Natural killer cell (primary cell): ENCODE measurements at regions not wholly inside any gene's neighbourhood (a gene's known extent, or its start where the extent isn't known, plus 50 kb on each side); places are given as distances from the start of the nearest gene placed in this dataset.

Experiments
- ATAC-seq, 3 donors: fragments of 150-1000 bp in 2 of 3; fragments of 200-7000 bp in 1 of 3; cut with Tn5 transposase; 1 replicate in 1 of 3; 2 replicates in 2 of 3; pipeline ENCODE4 v1.10.0; 2021; ENCODE audit warnings: mild to moderate bottlenecking in 2 of 3, moderate library complexity in 2 of 3
- DNase-seq, 2 donors: peaks; one replicate each; pipeline versions ENCODE4 v3.0.0 to v3.0.0-alpha.2; 2013 to 2021; ENCODE audit warnings: mixed read lengths in 1 of 2
- H3K27ac ChIP-seq: one replicate; pipeline ENCODE4 v1.5.1; 2013; ENCODE audit warnings: mild to moderate bottlenecking, low read length
- H3K27me3 ChIP-seq: one replicate; pipeline ENCODE4 v1.6.1; 2013; ENCODE audit warnings: low read length; ENCODE audit not compliant: control insufficient read depth, insufficient read depth
- H3K36me3 ChIP-seq: one replicate; pipeline ENCODE4 v1.6.1; 2013; ENCODE audit warnings: low read length; ENCODE audit not compliant: control insufficient read depth, insufficient read depth
- H3K4me1 ChIP-seq: one replicate; pipeline ENCODE4 v1.6.1; 2013; ENCODE audit warnings: low read length; ENCODE audit not compliant: control insufficient read depth, insufficient read depth
- H3K4me3 ChIP-seq: one replicate; pipeline ENCODE4 v1.5.1; 2013; ENCODE audit warnings: low read length
- H3K9me3 ChIP-seq: one replicate; pipeline ENCODE4 v1.6.1; 2013; ENCODE audit warnings: low read length; ENCODE audit not compliant: control insufficient read depth, insufficient read depth
- H3K27ac Mint-ChIP-seq, 2 donors: one replicate each; pipeline ENCODE4 v1.8.0; 2022; ENCODE audit warnings: mild to moderate bottlenecking in 2 of 2, mixed read lengths in 2 of 2, moderate library complexity in 1 of 2
- H3K27me3 Mint-ChIP-seq, 2 donors: one replicate each; pipeline ENCODE4 v1.8.0; 2022; ENCODE audit warnings: low read depth in 2 of 2, mixed read lengths in 2 of 2
- H3K36me3 Mint-ChIP-seq: one replicate; pipeline ENCODE4 v1.8.0; 2022; ENCODE audit warnings: mixed read lengths
- H3K4me1 Mint-ChIP-seq, 2 donors: one replicate each; pipeline ENCODE4 v1.8.0; 2022; ENCODE audit warnings: mixed read lengths in 2 of 2
- H3K4me3 Mint-ChIP-seq: one replicate; pipeline ENCODE4 v1.8.0; 2022; ENCODE audit warnings: mild to moderate bottlenecking, moderate library complexity, mixed read lengths
- H3K9me3 Mint-ChIP-seq, 2 donors: one replicate each; pipeline ENCODE4 v1.8.0; 2022; ENCODE audit warnings: mixed read lengths in 2 of 2
- WGBS: methylation state at CpG from one replicate; pipeline ENCODE4 v1.1.7; 2013; ENCODE audit warnings: missing lambda C conversion rate; ENCODE audit not compliant: insufficient coverage; 5-methylcytosine and 5-hydroxymethylcytosine counted together
- intact Hi-C: fragments of 100-400 bp; cut with micrococcal nuclease; formaldehyde crosslinking; loops from one replicate; pipeline ENCODE4 v1.14.2; 2022
- TF ChIP-seq, protein P1 (sequence below): fragments of 200-600 bp; IDR thresholded peaks from one replicate; pipeline ENCODE4 v1.8.0; 2022; ENCODE audit warnings: antibody characterized with exemption

DNA sequence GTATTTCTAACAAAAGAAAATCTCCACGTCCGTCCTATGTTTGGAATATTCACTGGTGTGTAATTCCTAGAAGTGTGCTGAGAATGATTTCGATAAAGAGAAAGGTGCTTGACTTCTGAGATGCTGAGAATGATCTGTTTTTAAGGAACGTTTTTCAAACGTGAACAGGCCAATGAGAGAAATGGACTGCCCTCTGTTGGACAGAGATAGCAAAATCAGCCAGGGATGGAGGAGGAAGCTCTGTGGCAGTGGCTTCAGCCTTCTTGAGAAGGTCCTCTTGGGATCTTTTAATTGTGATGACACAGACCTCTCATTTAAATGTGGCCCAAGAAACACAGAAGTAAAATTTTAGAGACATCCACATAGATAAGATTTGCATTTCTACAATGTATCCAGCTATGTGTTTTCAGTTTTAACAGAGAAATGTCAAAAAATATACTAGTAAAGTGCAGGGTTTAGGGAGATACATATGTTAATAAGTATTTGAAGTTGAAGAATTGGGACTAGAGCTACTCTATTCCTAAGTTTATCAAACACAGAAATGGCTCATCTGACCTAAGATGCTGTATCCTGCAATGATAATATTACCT lies 84.0 kb upstream of the RCN1 start:
- no peaks in the 10 kb centered on the region for H3K9me3 Mint-ChIP-seq
- no peaks in the 10 kb centered on the region for H3K4me1 Mint-ChIP-seq
- peaks cover 3% of the 10 kb centered on the region for H3K27me3 ChIP-seq
- TF ChIP-seq, protein P1, sequence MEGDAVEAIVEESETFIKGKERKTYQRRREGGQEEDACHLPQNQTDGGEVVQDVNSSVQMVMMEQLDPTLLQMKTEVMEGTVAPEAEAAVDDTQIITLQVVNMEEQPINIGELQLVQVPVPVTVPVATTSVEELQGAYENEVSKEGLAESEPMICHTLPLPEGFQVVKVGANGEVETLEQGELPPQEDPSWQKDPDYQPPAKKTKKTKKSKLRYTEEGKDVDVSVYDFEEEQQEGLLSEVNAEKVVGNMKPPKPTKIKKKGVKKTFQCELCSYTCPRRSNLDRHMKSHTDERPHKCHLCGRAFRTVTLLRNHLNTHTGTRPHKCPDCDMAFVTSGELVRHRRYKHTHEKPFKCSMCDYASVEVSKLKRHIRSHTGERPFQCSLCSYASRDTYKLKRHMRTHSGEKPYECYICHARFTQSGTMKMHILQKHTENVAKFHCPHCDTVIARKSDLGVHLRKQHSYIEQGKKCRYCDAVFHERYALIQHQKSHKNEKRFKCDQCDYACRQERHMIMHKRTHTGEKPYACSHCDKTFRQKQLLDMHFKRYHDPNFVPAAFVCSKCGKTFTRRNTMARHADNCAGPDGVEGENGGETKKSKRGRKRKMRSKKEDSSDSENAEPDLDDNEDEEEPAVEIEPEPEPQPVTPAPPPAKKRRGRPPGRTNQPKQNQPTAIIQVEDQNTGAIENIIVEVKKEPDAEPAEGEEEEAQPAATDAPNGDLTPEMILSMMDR, result peak; percentile 71
- no peak overlapping the region for H3K27ac Mint-ChIP-seq
- H3K4me3 ChIP-seq, result no peak overlapping the region
- H3K36me3 ChIP-seq, result no peaks in the 10 kb centered on the region
- no peak overlapping the region for H3K27ac ChIP-seq
- intact Hi-C loops, result loop anchor here (2.0 to 5.0 kb wide), 2 partner anchors 610 to 1660 kb away; no protein-coding TSS in a partner anchor
- H3K9me3 ChIP-seq, result no peaks in the 10 kb centered on the region
- H3K4me3 Mint-ChIP-seq, result no peak overlapping the region
- H3K4me1 ChIP-seq, result no peaks in the 10 kb centered on the region
- WGBS, result 11% methylated on average over 5 of the region's 5 CpGs
- ATAC-seq (peak; percentile 61 to 81 (median 67)), DNase-seq (peak in 1 of 2 donors; percentile 52)
- H3K36me3 Mint-ChIP-seq, result no peaks in the 10 kb centered on the region
- H3K27me3 Mint-ChIP-seq, result peaks cover 31 to 63% of the 10 kb centered on the region in 2 donors

DNA sequence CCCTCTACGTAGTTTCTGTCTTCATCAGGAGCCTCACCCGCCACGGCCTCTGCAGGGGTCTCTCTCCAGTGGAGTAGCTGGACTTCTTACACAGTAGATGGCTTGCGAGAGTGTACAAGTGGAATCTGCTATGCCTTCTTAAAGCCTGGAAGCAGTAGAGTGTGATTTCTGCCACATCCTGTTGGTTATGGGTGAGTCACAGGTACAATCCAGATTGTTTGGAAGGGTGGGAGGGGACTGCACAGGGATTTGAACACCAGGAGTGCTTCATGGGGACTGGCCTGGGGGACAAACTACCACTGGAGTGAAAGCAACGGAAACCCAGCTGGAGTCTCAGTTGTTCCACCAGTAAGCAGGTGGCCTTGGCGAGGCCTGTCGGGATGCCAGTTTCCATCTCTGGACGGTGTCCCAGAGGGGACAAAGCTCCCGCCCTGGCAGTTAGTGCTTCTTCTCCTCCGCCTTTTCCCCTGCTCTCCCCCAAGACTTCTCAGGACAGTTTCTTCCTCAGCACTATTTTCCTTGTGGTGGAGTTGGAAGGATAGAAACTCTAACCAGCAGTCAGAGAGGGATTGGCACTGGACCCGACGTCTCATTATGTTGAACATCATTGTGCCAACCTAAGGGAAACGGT lies 85.0 kb upstream of the RCN1 start:
- 95% methylated on average over 12 of the region's 13 CpGs for WGBS
- H3K27ac Mint-ChIP-seq, result no peak overlapping the region

DNA sequence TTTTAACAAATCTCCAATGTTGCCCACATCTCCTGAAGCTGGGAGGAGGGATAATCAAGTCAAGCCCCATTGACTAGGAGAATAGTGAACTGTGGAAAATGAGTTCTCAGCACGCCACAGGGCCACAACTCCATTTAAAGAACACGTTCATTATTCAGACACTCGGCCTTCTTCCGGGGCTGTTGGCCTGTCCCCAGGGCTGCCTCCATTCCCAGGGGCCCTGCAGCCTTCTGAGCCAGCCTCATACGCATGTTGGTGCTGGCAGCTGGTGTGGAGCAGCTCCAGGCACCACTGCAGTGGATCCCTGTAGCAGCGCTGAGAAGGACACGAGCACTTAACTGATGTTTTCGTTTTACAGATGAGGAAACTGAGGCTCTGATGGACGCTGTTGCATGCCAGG lies 87.5 kb upstream of the RCN1 start:
- Mint-ChIP-seq H3K27me3 (peaks cover 20 to 48% of the 10 kb centered on the region in 2 donors), H3K27ac (no peak overlapping the region), H3K4me1 (no peaks in the 10 kb centered on the region), H3K36me3 (no peaks in the 10 kb centered on the region), H3K4me3 (no peak overlapping the region), H3K9me3 (no peaks in the 10 kb centered on the region)
- Histone ChIP-seq H3K36me3 (no peaks in the 10 kb centered on the region), H3K27ac (no peak overlapping the region), H3K4me1 (no peaks in the 10 kb centered on the region), H3K9me3 (no peaks in the 10 kb centered on the region), H3K27me3 (peaks cover 3% of the 10 kb centered on the region), H3K4me3 (no peak overlapping the region)
- WGBS, result 89% methylated on average over 9 of the region's 9 CpGs
- TF ChIP-seq, protein P1, result no peak
- intact Hi-C loops, result no loop called here
- DNase-seq, result no peak
- no peak for ATAC-seq

More for the DNA sequence above, 85.0 kb upstream of the RCN1 start:
- Mint-ChIP-seq H3K9me3 (no peaks in the 10 kb centered on the region), H3K4me3 (no peak overlapping the region), H3K36me3 (no peaks in the 10 kb centered on the region), H3K4me1 (no peaks in the 10 kb centered on the region), H3K27me3 (peaks cover 27 to 66% of the 10 kb centered on the region in 2 donors)
- intact Hi-C loops, result loop anchor here (2.0 to 5.0 kb wide), 2 partner anchors 609 to 1659 kb away; no protein-coding TSS in a partner anchor
- TF ChIP-seq, protein P1, result no peak
- ATAC-seq (no peak), DNase-seq (no peak)
- peaks cover 3% of the 10 kb centered on the region for H3K27me3 ChIP-seq
- H3K9me3 ChIP-seq, result no peaks in the 10 kb centered on the region
- no peak overlapping the region for H3K4me3 ChIP-seq
- no peaks in the 10 kb centered on the region for H3K4me1 ChIP-seq
- H3K27ac ChIP-seq, result no peak overlapping the region
- H3K36me3 ChIP-seq, result no peaks in the 10 kb centered on the region
